MG63 (cell line): ENCODE measurements at regions not wholly inside any gene's neighbourhood (a gene's known extent, or its start where the extent isn't known, plus 50 kb on each side); places are given as distances from the start of the nearest gene placed in this dataset.
A peak's percentile ranks its signal among the peaks of the same experiment; 100 is the strongest.

ENCODE experiments used
- DNase-seq: peaks from one replicate; pipeline ENCODE4 v3.0.0-alpha.2; 2020
- H3K27me3 ChIP-seq: fragments of 250-450 bp; sonication (Bioruptor Pico); 2 replicates; pipeline ENCODE4 v1.5.1; 2020; ENCODE audit warnings: mild to moderate bottlenecking, moderate library complexity
- H3K36me3 ChIP-seq: fragments of 250-450 bp; sonication (Bioruptor Pico); 2 replicates; pipeline ENCODE4 v1.5.1; 2020; ENCODE audit warnings: mild to moderate bottlenecking, moderate library complexity
- H3K4me3 ChIP-seq: fragments of 250-450 bp; sonication (Bioruptor Pico); 2 replicates; pipeline ENCODE4 v1.5.1; 2020; ENCODE audit warnings: mild to moderate bottlenecking, moderate library complexity
- H3K9me3 ChIP-seq: fragments of 250-450 bp; sonication (Bioruptor Pico); 2 replicates; pipeline ENCODE4 v1.5.1; 2020; ENCODE audit warnings: mild to moderate bottlenecking, moderate library complexity

DNA sequence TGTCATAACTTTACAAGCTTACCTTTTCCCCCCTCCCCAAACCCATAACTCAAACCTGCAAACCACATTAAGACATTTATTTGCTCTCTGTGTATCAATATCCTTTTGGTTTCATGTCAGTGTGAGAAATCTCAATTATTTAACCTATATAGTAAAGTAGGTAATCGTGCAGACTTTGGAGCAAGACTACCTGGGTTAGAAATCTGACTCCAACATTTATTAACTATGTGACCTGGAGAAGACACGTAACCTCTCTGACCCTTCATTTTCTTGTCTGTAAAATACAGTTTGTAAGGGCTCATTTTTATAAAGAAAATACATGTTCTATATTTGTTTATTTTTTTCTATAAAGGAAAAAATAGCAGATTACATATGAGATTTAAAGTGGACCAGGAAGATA, 448.9 kb upstream of the MANEA start:
- Histone ChIP-seq H3K9me3 (no peaks in the 10 kb centered on the region), H3K4me3 (no peak overlapping the region), H3K27me3 (no peaks in the 10 kb centered on the region), H3K36me3 (no peaks in the 10 kb centered on the region)
- no peak for DNase-seq

- DNase-seq = no peak
- Histone ChIP-seq H3K9me3 (no peaks in the 10 kb centered on the region), H3K27me3 (no peaks in the 10 kb centered on the region), H3K36me3 (no peaks in the 10 kb centered on the region), H3K4me3 (no peak overlapping the region)
Observed at GRCh38 chr6:95128947-95129346, 448.4 kb upstream of the MANEA start.

GRCh38 chr6:95133578-95133977, 443.8 kb upstream of the MANEA start:
- no peak for DNase-seq
- Histone ChIP-seq H3K9me3 (no peaks in the 10 kb centered on the region), H3K36me3 (no peaks in the 10 kb centered on the region), H3K27me3 (no peaks in the 10 kb centered on the region), H3K4me3 (no peak overlapping the region)

DNA sequence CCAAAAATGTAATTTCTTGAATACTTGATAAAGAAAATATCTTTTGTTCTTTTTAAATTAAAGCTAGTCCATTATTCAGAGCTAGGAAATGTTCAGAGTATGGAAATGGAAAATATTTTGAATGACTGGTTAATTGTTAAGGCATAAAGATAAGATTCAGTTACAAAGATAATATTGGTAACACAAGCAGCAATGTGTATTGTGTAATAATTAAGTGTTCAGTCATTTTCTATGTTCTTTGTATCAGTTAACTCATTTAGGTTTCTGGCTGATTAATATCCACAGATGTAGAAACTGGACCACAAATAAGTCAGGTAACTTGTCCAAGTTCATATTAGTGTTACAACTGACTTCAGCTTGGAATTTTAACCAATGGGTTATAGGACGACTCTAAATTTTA, 442.2 kb upstream of the MANEA start:
- no peak for DNase-seq
- no peak overlapping the region for H3K4me3 ChIP-seq

GRCh38 chr6:95142101-95142500, 435.2 kb upstream of the MANEA start:
- Histone ChIP-seq H3K36me3 (no peaks in the 10 kb centered on the region), H3K9me3 (no peaks in the 10 kb centered on the region; the same call in 1 of the 2 replicates), H3K4me3 (no peak overlapping the region), H3K27me3 (no peaks in the 10 kb centered on the region)
- no peak for DNase-seq

More for the DNA sequence above, 442.2 kb upstream of the MANEA start:
- H3K36me3 ChIP-seq = no peaks in the 10 kb centered on the region
- no peaks in the 10 kb centered on the region for H3K9me3 ChIP-seq
- H3K27me3 ChIP-seq = no peaks in the 10 kb centered on the region

DNA sequence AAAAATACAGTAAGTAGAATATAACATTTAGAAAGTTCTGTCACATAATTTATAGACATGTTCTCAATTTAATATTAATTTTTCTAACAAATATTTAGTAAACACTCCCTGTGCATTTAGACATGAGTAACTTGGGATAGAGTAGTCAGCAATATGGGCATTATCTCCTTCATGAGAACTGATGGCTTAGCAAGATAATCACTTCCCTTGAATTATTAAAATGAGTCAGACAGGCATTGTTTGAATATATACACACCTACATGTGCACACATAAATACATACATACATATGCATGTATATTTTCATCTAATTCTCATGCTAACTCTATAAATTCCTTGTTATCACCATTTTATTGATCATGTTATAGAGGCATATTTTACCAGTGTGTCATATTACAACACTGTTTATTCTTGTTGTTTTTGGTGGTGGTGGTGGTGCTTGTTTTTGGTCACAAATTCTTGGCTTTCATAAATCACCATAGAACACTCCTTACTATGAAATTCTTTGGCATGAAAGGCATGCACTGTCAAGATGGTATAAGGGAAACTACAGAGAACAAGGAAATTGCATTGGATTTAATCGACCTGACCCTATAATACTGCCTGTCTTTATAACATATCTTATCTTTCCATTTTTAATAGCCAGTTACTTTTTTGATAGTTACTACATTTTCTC, 434.5 kb upstream of the MANEA start:
- no peak overlapping the region for H3K4me3 ChIP-seq
- DNase-seq = no peak
- H3K27me3 ChIP-seq = no peaks in the 10 kb centered on the region
- no peaks in the 10 kb centered on the region; the same call in 1 of the 2 replicates for H3K9me3 ChIP-seq
- H3K36me3 ChIP-seq = no peaks in the 10 kb centered on the region

GRCh38 chr6:95143408-95144180, 433.7 kb upstream of the MANEA start:
- H3K9me3 ChIP-seq = no peaks in the 10 kb centered on the region; the same call in 1 of the 2 replicates
- DNase-seq = no peak

DNA sequence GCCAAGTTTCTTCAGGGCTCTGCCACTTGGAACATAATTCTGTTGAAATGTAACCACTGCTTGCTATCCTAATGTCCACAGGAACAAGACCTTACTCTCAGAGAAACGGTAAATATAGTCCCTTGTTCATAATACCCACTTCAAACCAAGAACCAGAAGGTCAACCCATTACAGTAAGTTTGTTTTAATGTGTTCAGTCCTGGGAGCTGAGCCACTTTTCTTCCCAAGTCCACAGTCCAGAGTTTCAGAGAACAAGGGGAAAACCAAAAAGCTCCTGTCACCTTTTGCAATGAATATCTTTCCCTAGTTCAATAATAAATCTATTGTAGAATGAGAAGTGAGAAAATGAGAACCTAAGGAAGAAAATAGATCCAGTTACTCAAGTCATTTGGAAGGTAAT, 431.9 kb upstream of the MANEA start:
- Histone ChIP-seq H3K9me3 (no peaks in the 10 kb centered on the region; the same call in 1 of the 2 replicates), H3K27me3 (no peaks in the 10 kb centered on the region), H3K36me3 (no peaks in the 10 kb centered on the region), H3K4me3 (no peak overlapping the region)
- DNase-seq = no peak

More at GRCh38 chr6:95143408-95144180, 433.7 kb upstream of the MANEA start:
- Histone ChIP-seq H3K36me3 (no peaks in the 10 kb centered on the region), H3K4me3 (no peak overlapping the region), H3K27me3 (no peaks in the 10 kb centered on the region)

- Histone ChIP-seq H3K4me3 (no peak overlapping the region), H3K9me3 (no peaks in the 10 kb centered on the region), H3K36me3 (no peaks in the 10 kb centered on the region), H3K27me3 (no peaks in the 10 kb centered on the region)
- no peak for DNase-seq
Observed at GRCh38 chr6:95159557-95159956, 417.8 kb upstream of the MANEA start.

GRCh38 chr6:95169775-95170174, 407.6 kb upstream of the MANEA start:
- no peaks in the 10 kb centered on the region for H3K36me3 ChIP-seq
- no peak overlapping the region for H3K4me3 ChIP-seq
- H3K27me3 ChIP-seq = no peaks in the 10 kb centered on the region
- no peaks in the 10 kb centered on the region for H3K9me3 ChIP-seq
- no peak for DNase-seq

DNA sequence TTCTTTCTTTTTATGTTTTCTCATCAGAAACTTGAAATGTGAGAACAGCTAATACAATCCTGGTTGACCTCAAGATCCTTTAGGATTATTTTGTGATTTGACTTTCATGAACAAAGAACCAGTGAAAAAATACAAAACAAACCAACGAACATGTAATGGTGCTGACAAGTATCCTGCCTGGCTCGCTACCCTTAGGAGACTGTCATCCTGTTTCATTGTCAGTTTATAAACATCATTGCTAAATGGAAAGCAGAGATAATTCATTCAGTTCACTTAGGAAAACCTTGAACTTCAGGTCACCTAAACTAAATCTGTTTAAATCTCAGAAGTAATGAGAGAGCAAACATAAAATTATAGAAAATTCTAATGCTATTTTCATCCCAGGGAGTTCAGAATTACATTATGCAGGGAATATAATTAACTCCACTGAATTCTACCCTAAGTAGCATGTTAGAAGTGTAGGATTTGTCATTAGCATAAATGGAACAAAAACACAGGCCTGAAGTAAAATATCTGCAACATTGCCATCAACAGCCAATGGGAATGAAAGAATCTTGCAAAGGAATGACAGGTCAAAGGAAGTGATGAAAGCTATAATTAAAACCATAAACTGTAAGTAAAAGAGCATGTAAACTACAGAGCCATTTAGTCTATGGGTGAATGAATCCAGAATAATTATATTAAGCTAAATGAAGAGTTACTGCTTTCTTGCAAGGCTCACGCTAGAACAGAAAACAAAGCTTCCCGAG, 401.2 kb upstream of the MANEA start:
- Histone ChIP-seq H3K36me3 (no peaks in the 10 kb centered on the region), H3K4me3 (no peak overlapping the region)
- DNase-seq = no peak

DNA sequence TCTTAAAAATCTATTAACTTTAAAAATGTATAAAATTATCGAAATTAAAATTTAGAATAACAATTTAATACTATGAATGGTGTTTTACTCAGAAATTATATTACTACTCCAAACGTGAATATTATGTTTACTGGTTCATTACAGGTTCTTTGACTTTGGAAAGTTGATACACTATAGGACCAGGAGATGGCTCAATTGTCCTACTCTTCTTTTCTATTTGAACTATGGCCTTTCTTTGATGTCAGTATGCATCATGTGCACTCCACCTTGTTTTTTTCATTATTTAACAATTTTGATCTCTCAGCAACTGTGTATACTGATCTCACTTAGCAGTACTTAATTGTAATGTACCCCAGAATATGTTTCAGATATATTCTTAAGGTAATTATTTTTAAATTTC, 391.5 kb upstream of the MANEA start:
- H3K36me3 ChIP-seq = no peaks in the 10 kb centered on the region
- no peaks in the 10 kb centered on the region for H3K27me3 ChIP-seq
- DNase-seq = no peak
- no peak overlapping the region for H3K4me3 ChIP-seq
- H3K9me3 ChIP-seq = no peaks in the 10 kb centered on the region

More for the DNA sequence above, 401.2 kb upstream of the MANEA start:
- no peaks in the 10 kb centered on the region for H3K9me3 ChIP-seq
- no peaks in the 10 kb centered on the region for H3K27me3 ChIP-seq

DNA sequence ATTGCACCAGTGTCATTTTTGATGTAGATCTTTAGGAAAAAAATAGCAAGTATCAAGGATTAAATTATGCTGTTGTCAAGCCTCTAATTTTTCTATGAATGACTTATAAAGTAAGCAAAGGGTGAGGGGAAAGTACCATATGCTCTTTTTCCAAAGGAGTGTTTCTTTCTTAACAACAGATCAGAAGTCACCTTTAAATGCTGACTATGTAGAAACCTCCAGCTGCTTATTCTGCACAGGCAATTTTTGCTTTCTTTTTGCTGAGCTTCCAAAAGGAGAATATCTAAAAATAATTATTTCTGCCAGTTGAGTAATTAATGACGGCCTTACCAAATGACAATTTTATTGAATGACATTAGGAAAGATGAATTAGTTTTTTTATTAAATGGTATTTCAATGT, 390.6 kb upstream of the MANEA start:
- no peaks in the 10 kb centered on the region for H3K27me3 ChIP-seq
- H3K36me3 ChIP-seq = no peaks in the 10 kb centered on the region
- no peak overlapping the region for H3K4me3 ChIP-seq
- no peaks in the 10 kb centered on the region for H3K9me3 ChIP-seq
- DNase-seq = no peak

- H3K36me3 ChIP-seq = no peaks in the 10 kb centered on the region
- no peaks in the 10 kb centered on the region for H3K27me3 ChIP-seq
- peak; percentile 12 for DNase-seq
- no peaks in the 10 kb centered on the region for H3K9me3 ChIP-seq
- no peak overlapping the region for H3K4me3 ChIP-seq
Observed at GRCh38 chr6:95197590-95197989, 379.7 kb upstream of the MANEA start.

DNA sequence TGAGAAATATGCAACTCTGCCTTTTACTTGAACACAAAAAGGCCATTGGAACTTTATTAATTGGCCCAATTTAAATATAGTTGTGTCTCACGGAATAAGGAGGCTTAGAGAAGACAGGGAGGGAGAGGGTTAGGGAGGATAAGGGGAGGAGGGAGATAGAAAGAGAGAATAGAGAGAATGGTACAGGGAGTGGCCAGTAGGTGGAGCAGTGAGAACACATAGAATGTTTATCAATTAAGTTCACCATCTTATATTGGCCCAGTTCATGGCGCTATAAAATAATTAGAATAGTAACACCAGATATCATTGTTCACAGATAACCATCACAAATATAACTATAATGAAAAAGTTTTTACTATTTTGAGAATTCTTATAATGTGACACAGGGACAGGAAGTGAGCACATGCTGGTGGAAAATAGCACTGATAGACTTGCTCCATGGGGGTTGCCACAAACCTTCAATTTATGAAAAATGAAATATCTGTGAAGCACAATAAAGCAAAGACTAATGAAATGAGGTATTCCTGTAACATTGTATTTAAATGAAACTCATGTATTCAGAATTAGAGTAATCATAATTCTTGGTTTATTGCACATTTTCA, 374.1 kb upstream of the MANEA start:
- Histone ChIP-seq H3K9me3 (no peaks in the 10 kb centered on the region), H3K27me3 (no peaks in the 10 kb centered on the region), H3K4me3 (no peak overlapping the region), H3K36me3 (no peaks in the 10 kb centered on the region)
- DNase-seq = peak; percentile 4

DNA sequence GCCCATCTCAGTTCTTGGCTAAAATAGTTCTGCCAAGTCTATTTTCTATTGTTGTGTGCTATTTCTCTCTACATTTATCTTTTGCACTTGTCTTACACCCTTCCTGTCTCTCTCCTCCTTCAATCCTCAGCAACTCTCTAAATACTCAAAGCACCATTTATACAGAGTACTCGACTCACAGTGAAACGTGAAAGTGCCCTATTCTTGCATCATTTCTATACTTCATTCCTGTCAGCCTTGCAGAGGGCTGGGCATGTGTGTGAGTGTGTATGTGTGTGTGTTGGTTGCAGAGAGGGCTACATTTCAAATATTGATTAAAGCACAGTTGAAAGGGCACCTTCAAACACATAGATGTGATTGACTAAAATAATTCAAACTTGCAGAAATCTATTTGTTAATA, 373.2 kb upstream of the MANEA start:
- Histone ChIP-seq H3K36me3 (no peaks in the 10 kb centered on the region), H3K27me3 (no peaks in the 10 kb centered on the region), H3K9me3 (no peaks in the 10 kb centered on the region), H3K4me3 (no peak overlapping the region)
- DNase-seq = no peak

DNA sequence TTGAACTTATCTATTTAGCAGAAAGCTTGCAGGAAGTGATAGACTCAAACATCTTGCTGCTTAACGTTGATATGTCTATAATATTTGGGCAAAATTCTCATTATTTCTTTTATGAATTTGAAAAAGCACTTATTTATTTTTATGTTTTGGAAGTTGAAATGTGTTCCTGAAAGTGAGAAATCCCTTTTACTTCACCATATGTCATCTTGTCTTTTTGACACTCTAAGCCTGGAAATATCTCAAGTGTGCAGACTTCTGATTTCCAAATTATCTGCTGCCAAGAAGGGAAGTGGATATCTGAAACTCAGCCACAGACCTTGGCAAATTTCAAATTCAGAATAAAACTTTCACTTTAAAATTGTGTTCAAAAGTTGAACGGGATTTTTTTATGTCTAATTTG, 368.7 kb upstream of the MANEA start:
- DNase-seq = no peak
- no peaks in the 10 kb centered on the region for H3K9me3 ChIP-seq

More for the DNA sequence above, 368.7 kb upstream of the MANEA start:
- H3K4me3 ChIP-seq = no peak overlapping the region
- no peaks in the 10 kb centered on the region for H3K36me3 ChIP-seq
- H3K27me3 ChIP-seq = no peaks in the 10 kb centered on the region
